ENCODE measurements at regions not wholly inside any gene's neighbourhood (a gene's known extent, or its start where the extent isn't known, plus 50 kb on each side); places are given as distances from the start of the nearest gene placed in this dataset.
A peak's percentile ranks its signal among the peaks of the same experiment; 100 is the strongest.

- Histone ChIP-seq H2AFZ (ENCODE audit: low read depth, low read length) (no peak overlapping the region), H3K4me1 (ENCODE audit: insufficient read depth, low read length) (no peaks in the 10 kb centered on the region), H3K4me2 (ENCODE audit: insufficient read depth, low read length) (no peak overlapping the region), H3K9me3 (ENCODE audit: insufficient read depth, low read length, severe bottlenecking) (no peaks in the 10 kb centered on the region), H4K20me1 (ENCODE audit: insufficient read depth, low read length) (no peaks in the 10 kb centered on the region), H3K27ac (ENCODE audit: low read length) (no peak overlapping the region), H3K79me2 (ENCODE audit: insufficient read depth, low read length) (no peaks in the 10 kb centered on the region), H3K4me3 (ENCODE audit: low read depth in 1 of 2, low read length in 2 of 2) (no peak overlapping the region), H3K27me3 (ENCODE audit: insufficient read depth, low read length, poor library complexity) (no peaks in the 10 kb centered on the region), H3K36me3 (ENCODE audit: insufficient read depth, low read length) (no peaks in the 10 kb centered on the region), H3K9ac (ENCODE audit: low read depth, low read length) (no peak overlapping the region)
- DNase-seq = no peak
- ATAC-seq (ENCODE audit: insufficient read depth, low read depth) = no peak
- TF ChIP-seq EZH2 (IDR thresholded peaks at IDR 0.05; ENCODE audit: borderline replicate concordance, low read depth, low read length, severe bottlenecking) = no peak
- TF ChIP-seq CTCF (IDR thresholded peaks at IDR 0.05; ENCODE audit: borderline replicate concordance, extremely low read depth, low read length, poor library complexity, severe bottlenecking) = no peak
These were observed 331.5 kb upstream of the RGMA start for GRCh38 chr15:93420477-93420876.

GRCh38 chr15:93420050-93420452 lies 331.0 kb upstream of the RGMA start:
- peak; percentile 35; the same call in 1 of the 3 replicates for ATAC-seq (ENCODE audit: insufficient read depth, low read depth)
- H3K9ac ChIP-seq (ENCODE audit: low read depth, low read length) = no peak overlapping the region
- no peak overlapping the region for H2AFZ ChIP-seq (ENCODE audit: low read depth, low read length)
- H3K27me3 ChIP-seq (ENCODE audit: insufficient read depth, low read length, poor library complexity) = no peaks in the 10 kb centered on the region
- no peaks in the 10 kb centered on the region for H3K36me3 ChIP-seq (ENCODE audit: insufficient read depth, low read length)
- no peaks in the 10 kb centered on the region for H4K20me1 ChIP-seq (ENCODE audit: insufficient read depth, low read length)
- H3K4me3 ChIP-seq (ENCODE audit: low read depth in 1 of 2, low read length in 2 of 2) = no peak overlapping the region
- DNase-seq = no peak
- no peaks in the 10 kb centered on the region for H3K79me2 ChIP-seq (ENCODE audit: insufficient read depth, low read length)
- H3K4me1 ChIP-seq (ENCODE audit: insufficient read depth, low read length) = no peaks in the 10 kb centered on the region
- H3K9me3 ChIP-seq (ENCODE audit: insufficient read depth, low read length, severe bottlenecking) = no peaks in the 10 kb centered on the region
- no peak overlapping the region for H3K27ac ChIP-seq (ENCODE audit: low read length)
- TF ChIP-seq CTCF (IDR thresholded peaks at IDR 0.05; ENCODE audit: borderline replicate concordance, extremely low read depth, low read length, poor library complexity, severe bottlenecking) = no peak
- no peak for TF ChIP-seq EZH2 (IDR thresholded peaks at IDR 0.05; ENCODE audit: borderline replicate concordance, low read depth, low read length, severe bottlenecking)
- no peak overlapping the region for H3K4me2 ChIP-seq (ENCODE audit: insufficient read depth, low read length)

- Histone ChIP-seq H3K4me2 (ENCODE audit: insufficient read depth, low read length) (no peak overlapping the region), H3K4me1 (ENCODE audit: insufficient read depth, low read length) (no peaks in the 10 kb centered on the region), H3K9me3 (ENCODE audit: insufficient read depth, low read length, severe bottlenecking) (no peaks in the 10 kb centered on the region), H3K9ac (ENCODE audit: low read depth, low read length) (no peak overlapping the region), H2AFZ (ENCODE audit: low read depth, low read length) (no peak overlapping the region), H3K4me3 (ENCODE audit: low read depth in 1 of 2, low read length in 2 of 2) (no peak overlapping the region), H3K27me3 (ENCODE audit: insufficient read depth, low read length, poor library complexity) (no peaks in the 10 kb centered on the region), H4K20me1 (ENCODE audit: insufficient read depth, low read length) (no peaks in the 10 kb centered on the region), H3K36me3 (ENCODE audit: insufficient read depth, low read length) (no peaks in the 10 kb centered on the region), H3K27ac (ENCODE audit: low read length) (no peak overlapping the region), H3K79me2 (ENCODE audit: insufficient read depth, low read length) (no peaks in the 10 kb centered on the region)
- ATAC-seq (ENCODE audit: insufficient read depth, low read depth) (peak; percentile 47; the same call in 2 of the 3 replicates), DNase-seq (peak; percentile 18)
- no peak for TF ChIP-seq CTCF (IDR thresholded peaks at IDR 0.05; ENCODE audit: borderline replicate concordance, extremely low read depth, low read length, poor library complexity, severe bottlenecking)
- no peak for TF ChIP-seq EZH2 (IDR thresholded peaks at IDR 0.05; ENCODE audit: borderline replicate concordance, low read depth, low read length, severe bottlenecking)
These were observed 329.6 kb upstream of the RGMA start for GRCh38 chr15:93418566-93418965.

GRCh38 chr15:93417631-93418030 lies 328.6 kb upstream of the RGMA start:
- Histone ChIP-seq H2AFZ (ENCODE audit: low read depth, low read length) (no peak overlapping the region), H3K79me2 (ENCODE audit: insufficient read depth, low read length) (no peaks in the 10 kb centered on the region), H3K27ac (ENCODE audit: low read length) (no peak overlapping the region), H3K4me3 (ENCODE audit: low read depth in 1 of 2, low read length in 2 of 2) (no peak overlapping the region), H3K9ac (ENCODE audit: low read depth, low read length) (no peak overlapping the region), H3K4me1 (ENCODE audit: insufficient read depth, low read length) (no peaks in the 10 kb centered on the region), H3K36me3 (ENCODE audit: insufficient read depth, low read length) (no peaks in the 10 kb centered on the region), H3K9me3 (ENCODE audit: insufficient read depth, low read length, severe bottlenecking) (no peaks in the 10 kb centered on the region), H3K4me2 (ENCODE audit: insufficient read depth, low read length) (no peak overlapping the region), H3K27me3 (ENCODE audit: insufficient read depth, low read length, poor library complexity) (no peaks in the 10 kb centered on the region), H4K20me1 (ENCODE audit: insufficient read depth, low read length) (no peaks in the 10 kb centered on the region)
- TF ChIP-seq EZH2 (IDR thresholded peaks at IDR 0.05; ENCODE audit: borderline replicate concordance, low read depth, low read length, severe bottlenecking) (no peak), CTCF (IDR thresholded peaks at IDR 0.05; ENCODE audit: borderline replicate concordance, extremely low read depth, low read length, poor library complexity, severe bottlenecking) (no peak)
- DNase-seq = no peak
- ATAC-seq (ENCODE audit: insufficient read depth, low read depth) = no peak
